Endodermal cell (in vitro differentiated cells): ENCODE measurements at regions not wholly inside any gene's neighbourhood (a gene's known extent, or its start where the extent isn't known, plus 50 kb on each side); places are given as distances from the start of the nearest gene placed in this dataset.

Source experiments
- DNase-seq: peaks from one replicate; pipeline ENCODE4 v3.0.0-alpha.2; 2017
- H3K27ac ChIP-seq: 2 replicates; pipeline ENCODE4 v1.5.1; 2013; ENCODE audit warnings: mild to moderate bottlenecking, low read depth, low read length, moderate library complexity
- H3K27me3 ChIP-seq: 2 replicates; pipeline ENCODE4 v1.6.1; 2013; ENCODE audit warnings: mild to moderate bottlenecking, low read length, moderate library complexity; ENCODE audit not compliant: insufficient read depth, control insufficient read depth, poor library complexity, severe bottlenecking
- H3K36me3 ChIP-seq: 2 replicates; pipeline ENCODE4 v1.7.0; 2013; ENCODE audit warnings: mild to moderate bottlenecking, low read length, moderate library complexity; ENCODE audit not compliant: control insufficient read depth, insufficient read depth
- H3K4me1 ChIP-seq: one replicate; pipeline ENCODE4 v1.7.0; 2013; ENCODE audit warnings: low read length; ENCODE audit not compliant: control insufficient read depth, insufficient read depth
- H3K4me3 ChIP-seq: 2 replicates; pipeline ENCODE4 v1.5.1; 2013; ENCODE audit warnings: mild to moderate bottlenecking, low read length, moderate library complexity
- H3K9ac ChIP-seq: 2 replicates; pipeline ENCODE4 v1.6.1; 2013; ENCODE audit warnings: mild to moderate bottlenecking, low read length, moderate library complexity; ENCODE audit not compliant: poor library complexity, severe bottlenecking; ENCODE audit errors: extremely low read depth
- H3K9me3 ChIP-seq: 2 replicates; pipeline ENCODE4 v1.6.1; 2013; ENCODE audit warnings: mild to moderate bottlenecking, low read length, moderate library complexity; ENCODE audit not compliant: control insufficient read depth
- H3K27ac Mint-ChIP-seq: 2 replicates; pipeline ENCODE4 v1.8.0; 2020; ENCODE audit warnings: mixed read lengths
- H3K27me3 Mint-ChIP-seq: 2 replicates; pipeline ENCODE4 v1.8.0; 2021; ENCODE audit warnings: mild to moderate bottlenecking, mixed read lengths; ENCODE audit not compliant: insufficient read depth
- H3K36me3 Mint-ChIP-seq: 2 replicates; pipeline ENCODE4 v1.8.0; 2020; ENCODE audit warnings: low read depth, mixed read lengths
- H3K4me1 Mint-ChIP-seq: 2 replicates; pipeline ENCODE4 v1.8.0; 2020; ENCODE audit warnings: mixed read lengths
- H3K4me3 Mint-ChIP-seq: 2 replicates; pipeline ENCODE4 v1.8.0; 2020; ENCODE audit warnings: mild to moderate bottlenecking, moderate library complexity, mixed read lengths
- H3K9me3 Mint-ChIP-seq: 2 replicates; pipeline ENCODE4 v1.8.0; 2020; ENCODE audit warnings: mild to moderate bottlenecking, mixed read lengths
- WGBS, 2 experiments: methylation state at CpG; one replicate each; pipeline versions ENCODE4 v1.1.5 to v1.1.7; 2013; ENCODE audit warnings: missing lambda C conversion rate in 2 of 2, mixed read lengths in 1 of 2; ENCODE audit not compliant: insufficient coverage in 1 of 2, insufficient read length in 1 of 2; 5-methylcytosine and 5-hydroxymethylcytosine counted together
- TF ChIP-seq, protein P1 (sequence below): fragments of 200-600 bp; sonication (generic); conservative IDR thresholded peaks from 2 replicates; pipeline ENCODE4 v1.5.0; 2021; ENCODE audit warnings: antibody characterized with exemption, mild to moderate bottlenecking

- Histone ChIP-seq H3K4me3 (no peak overlapping the region), H3K4me1 (no peaks in the 10 kb centered on the region), H3K9me3 (no peaks in the 10 kb centered on the region), H3K27ac (no peak overlapping the region), H3K27me3 (no peaks in the 10 kb centered on the region), H3K36me3 (no peaks in the 10 kb centered on the region), H3K9ac (no peak overlapping the region)
- Mint-ChIP-seq H3K27me3 (peaks cover 2% of the 10 kb centered on the region), H3K36me3 (no peaks in the 10 kb centered on the region), H3K27ac (no peak overlapping the region), H3K4me3 (no peak overlapping the region), H3K9me3 (peaks cover 2% of the 10 kb centered on the region), H3K4me1 (peaks cover 1% of the 10 kb centered on the region)
- 96 to 100% methylated on average over 2 to 5 of the region's 5 CpGs for WGBS, 2 experiments
- no peak for DNase-seq
- TF ChIP-seq, protein P1, sequence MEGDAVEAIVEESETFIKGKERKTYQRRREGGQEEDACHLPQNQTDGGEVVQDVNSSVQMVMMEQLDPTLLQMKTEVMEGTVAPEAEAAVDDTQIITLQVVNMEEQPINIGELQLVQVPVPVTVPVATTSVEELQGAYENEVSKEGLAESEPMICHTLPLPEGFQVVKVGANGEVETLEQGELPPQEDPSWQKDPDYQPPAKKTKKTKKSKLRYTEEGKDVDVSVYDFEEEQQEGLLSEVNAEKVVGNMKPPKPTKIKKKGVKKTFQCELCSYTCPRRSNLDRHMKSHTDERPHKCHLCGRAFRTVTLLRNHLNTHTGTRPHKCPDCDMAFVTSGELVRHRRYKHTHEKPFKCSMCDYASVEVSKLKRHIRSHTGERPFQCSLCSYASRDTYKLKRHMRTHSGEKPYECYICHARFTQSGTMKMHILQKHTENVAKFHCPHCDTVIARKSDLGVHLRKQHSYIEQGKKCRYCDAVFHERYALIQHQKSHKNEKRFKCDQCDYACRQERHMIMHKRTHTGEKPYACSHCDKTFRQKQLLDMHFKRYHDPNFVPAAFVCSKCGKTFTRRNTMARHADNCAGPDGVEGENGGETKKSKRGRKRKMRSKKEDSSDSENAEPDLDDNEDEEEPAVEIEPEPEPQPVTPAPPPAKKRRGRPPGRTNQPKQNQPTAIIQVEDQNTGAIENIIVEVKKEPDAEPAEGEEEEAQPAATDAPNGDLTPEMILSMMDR = no peak
Measured at GRCh38 chr10:130687566-130687965, 551.4 kb downstream of the GLRX3 start.

DNA sequence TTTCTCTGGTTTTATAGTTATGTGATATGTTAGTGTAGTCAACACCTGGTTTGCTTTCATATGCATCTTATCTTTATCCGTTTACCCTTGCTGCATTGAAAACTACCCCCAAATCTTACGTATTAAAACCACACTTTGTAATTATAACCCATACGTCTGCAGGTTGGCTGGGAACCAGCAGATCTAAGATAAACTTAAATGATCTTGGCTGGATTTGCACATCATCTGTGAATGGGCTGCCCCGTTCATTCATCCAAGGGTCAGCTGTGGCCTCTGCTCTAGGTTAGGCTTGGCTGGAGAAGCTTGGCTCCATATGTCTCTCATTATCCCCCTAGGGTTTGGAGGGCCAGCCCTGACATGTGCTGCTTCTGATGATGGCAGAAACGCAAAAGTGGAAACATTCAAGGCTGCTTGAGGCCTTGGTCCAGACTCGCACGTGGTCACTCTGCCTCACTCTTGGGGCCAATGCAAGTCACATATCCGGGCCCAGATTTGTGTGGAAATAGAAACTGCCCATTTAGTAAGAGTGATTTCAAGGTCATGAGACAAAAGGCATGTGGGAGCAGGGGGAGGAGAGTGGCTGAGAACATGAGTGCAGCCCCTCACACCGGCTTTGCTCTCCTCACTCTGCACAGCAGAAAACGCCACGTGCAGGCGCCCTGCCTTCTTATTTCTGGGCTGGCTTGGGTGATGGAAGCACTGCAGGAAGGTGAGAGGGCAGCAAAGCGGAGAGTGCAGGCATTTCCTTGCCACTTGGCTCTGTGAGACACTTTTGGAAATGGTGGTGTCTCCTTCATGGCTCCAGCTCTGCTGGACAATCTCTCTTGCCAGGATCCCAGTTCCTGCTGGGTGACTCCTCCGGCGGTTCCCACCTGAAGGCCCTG, 553.8 kb downstream of the GLRX3 start:
- no peak for DNase-seq
- TF ChIP-seq, protein P1 = no peak
- Mint-ChIP-seq H3K36me3 (no peaks in the 10 kb centered on the region), H3K4me1 (peaks cover 1% of the 10 kb centered on the region), H3K9me3 (no peaks in the 10 kb centered on the region), H3K4me3 (no peak overlapping the region), H3K27me3 (no peaks in the 10 kb centered on the region), H3K27ac (no peak overlapping the region)
- no peak overlapping the region for H3K9ac ChIP-seq
- no peaks in the 10 kb centered on the region for H3K9me3 ChIP-seq
- WGBS, 2 experiments = 91 to 100% methylated on average over 9 to 15 of the region's 15 CpGs
- no peak overlapping the region for H3K27ac ChIP-seq
- H3K4me1 ChIP-seq = no peaks in the 10 kb centered on the region
- H3K4me3 ChIP-seq = no peak overlapping the region
- H3K27me3 ChIP-seq = no peaks in the 10 kb centered on the region
- H3K36me3 ChIP-seq = no peaks in the 10 kb centered on the region

- Histone ChIP-seq H3K27ac (no peak overlapping the region), H3K9me3 (no peaks in the 10 kb centered on the region), H3K27me3 (no peaks in the 10 kb centered on the region), H3K36me3 (no peaks in the 10 kb centered on the region), H3K9ac (no peak overlapping the region), H3K4me1 (no peaks in the 10 kb centered on the region), H3K4me3 (no peak overlapping the region)
- peaks cover 1% of the 10 kb centered on the region for H3K4me1 Mint-ChIP-seq
- DNase-seq = no peak
- no peak overlapping the region for H3K27ac Mint-ChIP-seq
- H3K4me3 Mint-ChIP-seq = no peak overlapping the region
- 86 to 89% methylated on average over 3 of the region's 3 CpGs for whole genome bisulfite sequencing, 2 experiments
- no peaks in the 10 kb centered on the region for H3K9me3 Mint-ChIP-seq
- no peaks in the 10 kb centered on the region for H3K27me3 Mint-ChIP-seq
- TF ChIP-seq, protein P1 = no peak
- no peaks in the 10 kb centered on the region for H3K36me3 Mint-ChIP-seq
Measured at GRCh38 chr10:130691776-130692175, 555.6 kb downstream of the GLRX3 start.
